GM21825 (cell line): ENCODE measurements at regions not wholly inside any gene's neighbourhood (a gene's known extent, or its start where the extent isn't known, plus 50 kb on each side); places are given as distances from the start of the nearest gene placed in this dataset.

ENCODE experiments used
- ATAC-seq: cut with Tn5 transposase; IDR thresholded peaks from one replicate; pipeline ENCODE4 v1.9.1; 2021; ENCODE audit warnings: mild to moderate bottlenecking, moderate library complexity; ENCODE audit not compliant: unreplicated experiment

DNA sequence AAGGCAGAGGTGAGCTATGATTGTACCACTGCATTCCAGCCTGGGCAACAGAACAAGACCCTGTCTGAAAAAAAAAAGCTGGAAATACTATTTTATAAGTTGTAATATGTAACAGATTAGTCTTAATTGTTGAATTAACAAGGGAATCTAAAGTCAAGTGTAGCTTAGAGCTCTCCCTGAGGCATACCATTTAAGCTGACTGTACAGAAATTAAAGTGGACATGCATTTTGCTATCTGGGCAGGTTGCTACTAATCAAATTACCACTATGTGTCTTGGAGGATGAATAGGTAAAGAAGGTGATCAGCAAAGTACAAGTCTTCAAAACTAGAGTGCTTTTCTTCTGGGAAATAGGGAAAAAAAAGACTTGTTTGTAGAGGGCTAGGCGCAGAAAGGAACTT is 205.3 kb upstream of the JADE1 start:
- ATAC-seq: no peak

GRCh38 chr4:128603081-128603480 is 206.4 kb upstream of the JADE1 start:
- ATAC-seq: no peak

DNA sequence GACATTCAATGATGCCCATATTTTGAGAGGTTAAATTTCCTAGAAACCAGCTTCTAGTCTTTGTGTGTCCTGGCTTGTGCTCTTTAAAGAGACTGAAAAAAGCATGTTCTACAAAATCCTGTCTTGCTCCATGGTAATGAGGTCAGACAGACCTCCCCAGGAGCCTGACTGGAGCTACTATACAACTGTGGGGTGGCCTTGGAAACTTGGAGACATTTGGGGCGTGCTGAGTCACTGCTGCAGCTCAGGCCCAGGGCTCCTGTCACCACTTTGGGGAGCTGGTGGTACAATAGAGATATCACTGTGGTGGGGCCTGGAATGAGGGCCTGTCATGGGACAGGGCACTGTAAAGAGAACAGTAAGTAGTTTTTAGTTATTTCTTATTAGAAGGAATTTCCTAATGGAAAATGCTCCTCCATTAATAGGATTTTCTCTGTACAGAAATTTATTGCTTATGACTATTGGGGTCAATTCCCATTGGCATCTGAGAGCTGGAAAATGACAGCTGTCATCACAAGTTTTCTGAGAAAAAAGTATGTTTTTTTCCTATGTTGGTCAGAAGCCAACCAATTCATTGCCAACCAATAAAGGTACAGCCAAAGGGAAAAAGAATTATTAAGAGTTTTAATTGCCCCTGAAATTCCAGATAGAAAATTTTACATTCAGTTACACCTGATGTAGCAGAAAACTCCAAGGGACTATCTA is 207.4 kb upstream of the JADE1 start:
- no peak for ATAC-seq

GRCh38 chr4:128600996-128601871 is 208.3 kb upstream of the JADE1 start:
- no peak for ATAC-seq

DNA sequence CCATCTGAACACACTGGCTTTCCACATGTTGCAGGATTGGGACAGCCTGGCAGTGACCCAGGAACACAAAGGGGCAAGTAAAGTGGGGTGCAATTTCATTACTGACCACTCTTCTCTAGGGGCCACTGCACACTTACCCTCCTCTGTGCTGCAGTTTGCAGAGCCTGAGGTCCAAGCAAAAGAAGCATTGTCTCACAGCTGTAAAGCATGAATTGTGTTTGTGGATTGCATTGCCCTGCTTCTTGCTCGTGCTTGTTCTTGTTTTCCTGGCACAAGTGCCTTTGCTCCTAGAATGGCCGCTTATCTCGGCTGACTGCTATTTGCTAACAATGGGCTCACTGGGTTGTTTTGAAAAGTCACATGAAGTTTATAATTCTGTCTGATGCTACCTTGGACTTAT is 209.1 kb upstream of the JADE1 start:
- ATAC-seq: no peak

DNA sequence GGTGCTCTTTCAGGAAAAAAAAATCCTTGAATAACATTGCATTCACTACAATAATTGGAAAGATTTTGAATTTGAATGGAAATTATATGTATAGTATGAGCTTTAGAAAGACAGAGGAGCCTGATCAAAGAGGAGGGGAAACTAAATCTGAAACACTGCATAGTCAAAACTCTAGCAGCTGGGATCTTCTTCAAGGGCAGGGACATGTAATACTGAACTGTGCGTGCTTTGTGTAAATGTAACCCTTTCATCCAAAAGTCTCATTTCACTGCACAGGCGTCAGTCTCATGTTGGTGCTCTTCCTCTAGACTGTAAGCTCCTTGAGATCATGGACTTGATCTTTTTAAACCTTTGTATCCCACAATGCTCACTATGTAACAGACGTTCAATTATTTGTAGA is 212.0 kb upstream of the JADE1 start:
- ATAC-seq: no peak

DNA sequence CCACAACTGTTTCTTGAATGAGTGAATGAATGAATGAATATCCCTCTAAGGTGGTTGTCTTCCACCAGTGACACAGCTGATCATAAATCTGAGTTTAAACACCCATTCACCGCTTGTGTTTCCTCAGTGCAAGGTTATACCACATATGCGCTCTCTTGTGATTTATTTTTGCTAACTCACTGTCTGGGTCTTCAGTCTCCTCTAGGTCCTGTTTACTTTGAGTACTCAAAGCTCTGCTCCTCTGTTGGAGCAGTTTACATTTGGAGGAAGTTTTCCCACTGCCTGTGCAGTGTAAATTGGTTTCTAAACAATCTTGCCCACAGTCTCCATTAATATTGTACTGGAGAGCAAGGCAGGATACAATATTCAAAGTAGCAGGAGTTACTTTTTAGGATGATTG is 212.6 kb upstream of the JADE1 start:
- no peak for ATAC-seq

DNA sequence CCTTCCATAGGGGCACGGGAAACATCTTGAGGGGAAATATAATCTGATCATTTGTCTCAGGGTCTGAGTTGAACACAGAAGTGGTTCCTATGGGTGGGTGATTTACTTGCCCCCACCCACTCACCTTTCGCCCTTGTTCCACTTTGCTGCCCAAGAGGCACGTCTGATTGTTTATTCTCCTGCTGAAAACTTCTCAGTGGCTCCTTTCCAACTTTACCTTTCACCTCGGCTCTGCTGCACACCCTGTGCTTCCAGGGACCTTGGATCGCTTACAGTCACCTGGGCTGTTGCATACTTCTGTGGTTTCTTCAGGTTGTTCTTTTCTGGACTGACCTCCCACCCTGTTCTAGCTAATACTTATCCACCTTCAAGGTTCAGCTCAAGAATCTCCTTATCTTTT is 213.4 kb upstream of the JADE1 start:
- no peak for ATAC-seq

DNA sequence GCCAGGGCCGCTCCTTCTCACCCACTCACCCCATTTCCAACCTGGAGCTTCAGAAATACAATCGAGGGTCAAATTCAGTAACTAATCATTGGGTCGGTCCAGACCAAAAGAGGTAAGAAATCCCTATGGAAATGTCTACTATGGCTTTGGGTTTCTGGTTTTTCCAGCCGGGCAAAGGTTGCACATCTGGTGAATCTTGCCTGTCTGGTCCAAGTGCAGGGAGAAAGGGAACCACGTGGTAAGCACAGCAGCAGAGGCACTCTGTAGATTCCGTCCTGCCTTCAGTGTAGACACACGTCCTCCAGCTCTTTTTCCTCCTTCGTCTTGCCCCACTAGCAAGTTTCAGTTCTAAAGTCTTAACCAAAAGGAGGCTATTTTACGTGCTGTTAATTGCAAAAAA is 218.0 kb upstream of the JADE1 start:
- no peak for ATAC-seq

DNA sequence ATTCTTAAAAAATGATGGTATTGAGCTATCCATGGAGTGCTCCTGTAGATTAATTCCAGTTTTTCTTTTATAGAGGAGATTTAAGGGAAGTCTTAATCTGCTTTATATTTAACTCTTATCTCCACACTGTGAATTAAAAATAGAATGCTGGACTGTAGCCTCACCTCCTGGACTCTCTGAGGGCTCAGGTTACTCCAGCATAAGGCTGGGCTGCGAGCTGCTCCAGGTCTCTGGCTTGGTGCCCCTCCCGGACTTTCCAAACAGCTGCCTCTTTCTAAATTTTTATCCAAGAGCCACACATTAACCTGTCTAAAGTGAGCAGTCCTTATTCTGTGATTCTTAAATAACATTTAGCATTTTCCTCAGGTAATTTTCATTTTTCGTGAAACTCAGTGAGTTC is 218.7 kb upstream of the JADE1 start:
- ATAC-seq: no peak

- ATAC-seq: no peak
Observed at GRCh38 chr4:128590034-128590740, 219.3 kb upstream of the JADE1 start.

GRCh38 chr4:128589384-128589965 is 220.0 kb upstream of the JADE1 start:
- ATAC-seq: no peak

DNA sequence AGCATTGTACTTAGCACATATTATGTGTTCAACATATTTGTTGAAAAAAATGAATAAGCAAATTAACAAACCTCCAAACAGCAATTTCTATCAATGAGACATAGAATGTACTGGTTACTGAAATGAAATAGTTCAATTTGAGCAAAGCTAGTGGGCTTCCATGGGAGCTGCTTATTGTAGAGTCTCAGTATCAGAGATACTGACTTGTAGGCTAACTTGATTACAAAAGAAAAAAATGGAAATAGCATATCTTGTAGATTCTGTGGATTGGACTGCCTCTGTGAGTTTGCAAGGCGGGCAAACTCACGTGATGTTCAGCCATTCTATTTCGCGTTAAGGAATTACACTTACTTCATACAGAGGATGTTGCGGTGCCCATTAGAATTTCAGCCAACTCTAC is 222.1 kb upstream of the JADE1 start:
- no peak for ATAC-seq

- ATAC-seq: no peak
Observed at GRCh38 chr4:128583753-128584712, 225.5 kb upstream of the JADE1 start.

DNA sequence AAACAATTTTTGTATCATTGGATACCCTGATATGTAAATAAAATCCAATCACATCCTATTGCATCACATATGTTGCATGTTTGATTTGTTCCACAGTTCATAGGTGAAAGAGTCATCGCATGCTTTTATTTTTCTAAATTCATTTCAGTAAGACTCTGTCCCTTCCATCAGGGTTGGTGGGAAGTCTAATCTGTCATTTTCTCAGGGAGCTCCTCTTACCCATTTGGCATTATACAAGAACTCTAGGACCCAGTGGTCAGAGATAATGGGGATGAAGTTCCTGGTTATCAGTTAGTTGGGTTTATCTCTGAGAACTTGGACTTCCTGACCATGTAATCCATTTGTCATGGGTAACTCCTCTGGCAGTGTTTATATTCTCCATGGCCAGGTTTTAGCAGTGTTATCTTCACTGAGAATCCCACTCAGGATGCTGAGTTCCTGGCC is 227.1 kb upstream of the JADE1 start:
- no peak for ATAC-seq

GRCh38 chr4:128579154-128579853 is 230.2 kb upstream of the JADE1 start:
- ATAC-seq: no peak

GRCh38 chr4:128574706-128575105 is 234.8 kb upstream of the JADE1 start:
- ATAC-seq: peak; percentile 85

- ATAC-seq: no peak
Observed at GRCh38 chr4:128573781-128574508, 235.6 kb upstream of the JADE1 start.

DNA sequence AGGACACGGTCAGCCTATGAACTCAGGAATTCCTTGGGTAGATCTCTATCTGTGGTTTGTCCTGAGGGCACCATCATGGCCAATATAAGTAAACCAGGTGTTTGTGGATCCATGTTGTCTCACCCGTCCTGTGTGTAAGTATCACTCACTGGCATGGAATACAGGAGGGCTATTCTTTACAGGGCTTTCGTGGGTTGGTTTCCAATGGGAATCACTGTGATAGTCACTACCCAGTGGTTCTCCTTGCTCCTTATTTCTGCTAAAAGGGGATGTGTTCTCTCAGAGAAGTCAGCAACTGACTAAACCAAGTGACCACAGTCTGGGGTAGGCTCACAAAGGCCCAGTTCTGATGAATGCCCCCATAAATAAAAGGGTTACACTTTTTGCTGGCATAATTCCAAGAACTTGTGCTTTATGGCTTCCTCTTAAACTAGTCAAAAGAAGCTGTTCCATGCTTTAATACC is 236.7 kb upstream of the JADE1 start:
- no peak for ATAC-seq
